ENCODE measurements at regions not wholly inside any gene's neighbourhood (a gene's known extent, or its start where the extent isn't known, plus 50 kb on each side); places are given as distances from the start of the nearest gene placed in this dataset.

- no peaks in the 10 kb centered on the region; the same call in 1 of the 2 replicates for H3K36me3 ChIP-seq (ENCODE audit: low read depth)
- DNase-seq (ENCODE audit: low spot score) (peak; percentile 66), ATAC-seq (ENCODE audit: low read depth) (peak; percentile 94)
- no peaks in the 10 kb centered on the region for H3K9me3 ChIP-seq (ENCODE audit: severe bottlenecking)
- H3K4me3 ChIP-seq (ENCODE audit: severe bottlenecking) = no peak overlapping the region
- H3K4me1 ChIP-seq (ENCODE audit: insufficient read depth, poor library complexity, severe bottlenecking) = peaks cover 21% of the 10 kb centered on the region
- H3K27me3 ChIP-seq (ENCODE audit: insufficient read depth, poor library complexity, severe bottlenecking) = no peaks in the 10 kb centered on the region
- peak overlapping the region; percentile 54 for H3K27ac ChIP-seq (ENCODE audit: poor library complexity, severe bottlenecking)
- TF ChIP-seq CTCF (IDR thresholded peaks at IDR 0.05; ENCODE audit: poor library complexity, severe bottlenecking) = no peak
Measured at GRCh38 chr4:180949424-180950213, 1293.6 kb upstream of the TENM3 start.

GRCh38 chr4:180950377-180950776, 1292.8 kb upstream of the TENM3 start:
- no peak overlapping the region for H3K4me3 ChIP-seq (ENCODE audit: severe bottlenecking)
- H3K36me3 ChIP-seq (ENCODE audit: low read depth) = no peaks in the 10 kb centered on the region; the same call in 1 of the 2 replicates
- H3K9me3 ChIP-seq (ENCODE audit: severe bottlenecking) = no peaks in the 10 kb centered on the region
- peak overlapping the region; percentile 54 for H3K27ac ChIP-seq (ENCODE audit: poor library complexity, severe bottlenecking)
- peaks cover 21% of the 10 kb centered on the region for H3K4me1 ChIP-seq (ENCODE audit: insufficient read depth, poor library complexity, severe bottlenecking)
- no peak for TF ChIP-seq CTCF (IDR thresholded peaks at IDR 0.05; ENCODE audit: poor library complexity, severe bottlenecking)
- no peak for ATAC-seq (ENCODE audit: low read depth)
- no peaks in the 10 kb centered on the region for H3K27me3 ChIP-seq (ENCODE audit: insufficient read depth, poor library complexity, severe bottlenecking)
- no peak for DNase-seq (ENCODE audit: low spot score)

GRCh38 chr4:180951312-180951711, 1291.9 kb upstream of the TENM3 start:
- Histone ChIP-seq H3K27me3 (ENCODE audit: insufficient read depth, poor library complexity, severe bottlenecking) (no peaks in the 10 kb centered on the region), H3K9me3 (ENCODE audit: severe bottlenecking) (no peaks in the 10 kb centered on the region), H3K27ac (ENCODE audit: poor library complexity, severe bottlenecking) (no peak overlapping the region), H3K36me3 (ENCODE audit: low read depth) (no peaks in the 10 kb centered on the region; the same call in 1 of the 2 replicates), H3K4me3 (ENCODE audit: severe bottlenecking) (no peak overlapping the region), H3K4me1 (ENCODE audit: insufficient read depth, poor library complexity, severe bottlenecking) (peaks cover 21% of the 10 kb centered on the region)
- ATAC-seq (ENCODE audit: low read depth) = no peak
- no peak for TF ChIP-seq CTCF (IDR thresholded peaks at IDR 0.05; ENCODE audit: poor library complexity, severe bottlenecking)
- no peak for DNase-seq (ENCODE audit: low spot score)

GRCh38 chr4:180953572-180953971, 1289.6 kb upstream of the TENM3 start:
- Histone ChIP-seq H3K4me1 (ENCODE audit: insufficient read depth, poor library complexity, severe bottlenecking) (peaks cover 14% of the 10 kb centered on the region), H3K9me3 (ENCODE audit: severe bottlenecking) (no peaks in the 10 kb centered on the region), H3K36me3 (ENCODE audit: low read depth) (no peaks in the 10 kb centered on the region), H3K4me3 (ENCODE audit: severe bottlenecking) (no peak overlapping the region), H3K27ac (ENCODE audit: poor library complexity, severe bottlenecking) (no peak overlapping the region), H3K27me3 (ENCODE audit: insufficient read depth, poor library complexity, severe bottlenecking) (no peaks in the 10 kb centered on the region)
- no peak for ATAC-seq (ENCODE audit: low read depth)
- peak; percentile 41 for TF ChIP-seq CTCF (IDR thresholded peaks at IDR 0.05; ENCODE audit: poor library complexity, severe bottlenecking)
- DNase-seq (ENCODE audit: low spot score) = no peak

Data from RWPE2 (cell line).